Liver (tissue), 3 donors: ENCODE measurements at regions not wholly inside any gene's neighbourhood (a gene's known extent, or its start where the extent isn't known, plus 50 kb on each side); places are given as distances from the start of the nearest gene placed in this dataset.

Source experiments
- ATF3 ChIP-seq: IDR thresholded peaks from 2 replicates; pipeline ENCODE4 v1.6.1; 2016; ENCODE audit warnings: antibody characterized with exemption
- CTCF ChIP-seq: fragments of 150-350 bp; IDR thresholded peaks from 2 replicates; pipeline ENCODE4 v1.5.1; 2017; ENCODE audit warnings: improper control_type of control experiment, low read depth, low read length; ENCODE audit not compliant: missing input control
- EGR1 ChIP-seq, 2 donors: IDR thresholded peaks; 2 replicates each; pipeline ENCODE4 v1.6.1; 2016 to 2018; ENCODE audit warnings: antibody characterized with exemption in 2 of 2, low read depth in 2 of 2
- GABPA ChIP-seq, 2 donors: IDR thresholded peaks in 1 of 2; conservative IDR thresholded peaks in 1 of 2; 2 replicates each; pipeline ENCODE4 v1.6.1; 2016; ENCODE audit warnings: antibody characterized with exemption in 2 of 2, mild to moderate bottlenecking in 1 of 2, moderate library complexity in 1 of 2
- MAX ChIP-seq: IDR thresholded peaks from 2 replicates; pipeline ENCODE4 v1.6.1; 2016; ENCODE audit warnings: antibody characterized with exemption
- REST ChIP-seq: IDR thresholded peaks from 2 replicates; pipeline ENCODE4 v1.6.1; 2016; ENCODE audit warnings: antibody characterized with exemption, mild to moderate bottlenecking
- YY1 ChIP-seq: IDR thresholded peaks from 2 replicates; pipeline ENCODE4 v1.6.1; 2016; ENCODE audit warnings: antibody characterized with exemption, mild to moderate bottlenecking
- donor health status: healthy.
- donor health status: healthy.

GRCh38 chr21:20642681-20643080 lies 355.5 kb upstream of the NCAM2 start:
- TF ChIP-seq EGR1 (IDR thresholded peaks at IDR 0.05; ENCODE audit: low read depth in 2 of 2): no peak
- no peak for TF ChIP-seq YY1
- TF ChIP-seq CTCF: no peak
- no peak for TF ChIP-seq REST
- no peak for TF ChIP-seq GABPA (IDR thresholded peaks at IDR 0.05 in 1 of 2, conservative IDR thresholded peaks at IDR 0.05 in 1 of 2)
- TF ChIP-seq MAX: no peak
- TF ChIP-seq ATF3: no peak
